RPMI8226 (cell line): ENCODE measurements at regions not wholly inside any gene's neighbourhood (a gene's known extent, or its start where the extent isn't known, plus 50 kb on each side); places are given as distances from the start of the nearest gene placed in this dataset.
"Not testable (repeated sequence)": the region's sequence is repeated elsewhere in the genome, so short reads cannot be mapped to it uniquely, and the experiment has no call there.

Source experiments
- DNase-seq: peaks from one replicate; pipeline ENCODE4 v3.0.0-alpha.2; 2015

GRCh38 chr5:163706053-163706771 is 200.8 kb downstream of the MAT2B start:
- DNase-seq, result no peak

- no peak for DNase-seq
Observed at GRCh38 chr5:163712011-163712410, 206.6 kb downstream of the MAT2B start.

- no peak for DNase-seq
Observed at GRCh38 chr5:163718272-163718671, 212.9 kb downstream of the MAT2B start.

GRCh38 chr5:163724305-163724704 is 218.9 kb downstream of the MAT2B start:
- DNase-seq, result no peak

GRCh38 chr5:163727028-163727427 is 221.6 kb downstream of the MAT2B start:
- peak; percentile 23 for DNase-seq

- DNase-seq, result peak; percentile 44
Observed at GRCh38 chr5:163730206-163730756, 224.9 kb downstream of the MAT2B start.

GRCh38 chr5:163731256-163731655 is 225.8 kb downstream of the MAT2B start:
- no peak for DNase-seq

- DNase-seq, result no peak
Observed at GRCh38 chr5:163735069-163735468, 229.7 kb downstream of the MAT2B start.

GRCh38 chr5:163747586-163747985 is 242.2 kb downstream of the MAT2B start:
- no peak for DNase-seq

- no peak for DNase-seq
Observed at GRCh38 chr5:163748934-163749333, 243.5 kb downstream of the MAT2B start.

GRCh38 chr5:163750415-163750814 is 245.0 kb downstream of the MAT2B start:
- DNase-seq, result not testable (repeated sequence)

- no peak for DNase-seq
Observed at GRCh38 chr5:163755505-163755904, 250.1 kb downstream of the MAT2B start.

- no peak for DNase-seq
Observed at GRCh38 chr5:163756170-163756569, 250.8 kb downstream of the MAT2B start.

GRCh38 chr5:163757344-163757743 is 251.9 kb downstream of the MAT2B start:
- DNase-seq, result no peak

GRCh38 chr5:163758283-163758711 is 252.9 kb downstream of the MAT2B start:
- no peak for DNase-seq

GRCh38 chr5:163759000-163759704 is 253.7 kb downstream of the MAT2B start:
- DNase-seq, result no peak

GRCh38 chr5:163760498-163760897 is 255.1 kb downstream of the MAT2B start:
- DNase-seq, result no peak

- DNase-seq, result no peak
Observed at GRCh38 chr5:163766936-163767670, 261.7 kb downstream of the MAT2B start.

- no peak for DNase-seq
Observed at GRCh38 chr5:163770625-163771024, 265.2 kb downstream of the MAT2B start.

GRCh38 chr5:163772241-163772640 is 266.8 kb downstream of the MAT2B start:
- no peak for DNase-seq

GRCh38 chr5:163772644-163773043 is 267.2 kb downstream of the MAT2B start:
- no peak for DNase-seq

GRCh38 chr5:163773226-163773625 is 267.8 kb downstream of the MAT2B start:
- no peak for DNase-seq

GRCh38 chr5:163789870-163790269 is 284.5 kb downstream of the MAT2B start:
- no peak for DNase-seq
